Lower lobe of right lung (tissue), 2 donors: ENCODE measurements at regions not wholly inside any gene's neighbourhood (a gene's known extent, or its start where the extent isn't known, plus 50 kb on each side); places are given as distances from the start of the nearest gene placed in this dataset.

ENCODE experiments used
- ATAC-seq, 2 donors: fragments of 200-7000 bp; cut with Tn5 transposase; one replicate each; pipeline ENCODE4 v1.9.1; 2020 to 2022; ENCODE audit warnings: mild to moderate bottlenecking in 2 of 2, moderate library complexity in 2 of 2
- DNase-seq: peaks from one replicate; pipeline ENCODE4 v3.0.0-alpha.2; 2020
- H3K27ac ChIP-seq: fragments of 200-600 bp; one replicate; pipeline ENCODE4 v1.8.0; 2022
- H3K27me3 ChIP-seq: fragments of 200-600 bp; one replicate; pipeline ENCODE4 v1.8.0; 2022; ENCODE audit warnings: low read depth
- H3K36me3 ChIP-seq: fragments of 200-600 bp; one replicate; pipeline ENCODE4 v1.8.0; 2022; ENCODE audit warnings: mild to moderate bottlenecking
- H3K4me1 ChIP-seq: fragments of 200-600 bp; one replicate; pipeline ENCODE4 v1.8.0; 2022
- H3K4me3 ChIP-seq: fragments of 200-600 bp; one replicate; pipeline ENCODE4 v1.8.0; 2022; ENCODE audit warnings: mild to moderate bottlenecking
- H3K9me3 ChIP-seq: fragments of 200-600 bp; one replicate; pipeline ENCODE4 v1.8.0; 2022
- intact Hi-C: fragments of 100-400 bp; cut with DNase I; formaldehyde crosslinking; loops from one replicate; pipeline ENCODE4 v1.11.0; 2022
- TF ChIP-seq, protein P1 (sequence below): fragments of 200-600 bp; IDR thresholded peaks from one replicate; pipeline ENCODE4 v1.8.0; 2022; ENCODE audit warnings: antibody characterized with exemption, mild to moderate bottlenecking
- donor health status: DM: no; HTN: yes; CAD: no; lungs with severe emphysema.

GRCh38 chr6:126873351-126873750, 245.1 kb upstream of the RSPO3 start:
- DNase-seq (no peak), ATAC-seq (no peak)
- Histone ChIP-seq H3K4me3 (no peak overlapping the region), H3K36me3 (no peaks in the 10 kb centered on the region), H3K27me3 (no peaks in the 10 kb centered on the region), H3K4me1 (no peaks in the 10 kb centered on the region), H3K27ac (no peak overlapping the region), H3K9me3 (no peaks in the 10 kb centered on the region)
- TF ChIP-seq, protein P1, sequence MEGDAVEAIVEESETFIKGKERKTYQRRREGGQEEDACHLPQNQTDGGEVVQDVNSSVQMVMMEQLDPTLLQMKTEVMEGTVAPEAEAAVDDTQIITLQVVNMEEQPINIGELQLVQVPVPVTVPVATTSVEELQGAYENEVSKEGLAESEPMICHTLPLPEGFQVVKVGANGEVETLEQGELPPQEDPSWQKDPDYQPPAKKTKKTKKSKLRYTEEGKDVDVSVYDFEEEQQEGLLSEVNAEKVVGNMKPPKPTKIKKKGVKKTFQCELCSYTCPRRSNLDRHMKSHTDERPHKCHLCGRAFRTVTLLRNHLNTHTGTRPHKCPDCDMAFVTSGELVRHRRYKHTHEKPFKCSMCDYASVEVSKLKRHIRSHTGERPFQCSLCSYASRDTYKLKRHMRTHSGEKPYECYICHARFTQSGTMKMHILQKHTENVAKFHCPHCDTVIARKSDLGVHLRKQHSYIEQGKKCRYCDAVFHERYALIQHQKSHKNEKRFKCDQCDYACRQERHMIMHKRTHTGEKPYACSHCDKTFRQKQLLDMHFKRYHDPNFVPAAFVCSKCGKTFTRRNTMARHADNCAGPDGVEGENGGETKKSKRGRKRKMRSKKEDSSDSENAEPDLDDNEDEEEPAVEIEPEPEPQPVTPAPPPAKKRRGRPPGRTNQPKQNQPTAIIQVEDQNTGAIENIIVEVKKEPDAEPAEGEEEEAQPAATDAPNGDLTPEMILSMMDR = no peak
- intact Hi-C loops = no loop called here

DNA sequence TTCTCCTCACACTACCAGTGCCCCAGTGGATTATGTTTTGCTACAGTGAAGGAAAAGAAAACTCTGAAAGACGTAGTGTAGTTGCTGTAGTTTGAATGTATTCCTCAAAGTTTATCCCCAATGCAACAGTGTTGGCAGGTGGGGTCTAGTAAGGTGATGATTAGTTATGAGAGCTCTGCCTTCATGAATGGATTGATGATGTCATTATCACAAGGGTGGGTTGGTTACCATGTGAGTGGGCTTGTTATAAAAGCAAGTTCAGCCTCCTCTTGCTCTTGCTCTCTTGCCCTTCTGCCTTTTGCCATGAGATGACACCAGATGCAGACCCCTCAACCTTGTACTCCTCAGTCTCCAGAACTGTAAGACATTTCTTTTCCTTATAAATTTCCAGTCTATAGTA, 244.7 kb upstream of the RSPO3 start:
- no peak overlapping the region for H3K4me3 ChIP-seq
- no peaks in the 10 kb centered on the region for H3K4me1 ChIP-seq
- no peak overlapping the region for H3K27ac ChIP-seq
- H3K9me3 ChIP-seq = no peaks in the 10 kb centered on the region
- ATAC-seq (no peak), DNase-seq (no peak)
- no peaks in the 10 kb centered on the region for H3K27me3 ChIP-seq
- intact Hi-C loops = no loop called here
- no peaks in the 10 kb centered on the region for H3K36me3 ChIP-seq
- TF ChIP-seq, protein P1 = no peak

DNA sequence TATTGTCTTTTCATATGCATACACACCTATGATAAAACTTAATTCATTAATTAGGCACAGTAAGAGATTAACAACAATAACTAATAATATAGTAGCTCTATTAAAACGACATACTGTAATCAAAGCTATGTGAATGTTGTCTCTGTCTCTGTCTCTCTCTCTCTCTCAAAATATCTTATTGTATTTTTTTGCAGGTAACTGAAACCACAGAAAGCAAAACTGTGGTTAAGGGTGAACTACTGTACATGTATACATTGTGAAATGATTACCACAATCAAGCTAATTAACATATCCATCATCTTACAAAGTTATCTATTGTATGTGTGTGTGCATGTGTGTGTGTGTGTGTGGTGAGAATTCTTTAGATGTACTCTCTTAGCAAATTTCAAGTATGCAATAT, 242.0 kb upstream of the RSPO3 start:
- TF ChIP-seq, protein P1 = no peak
- no peaks in the 10 kb centered on the region for H3K4me1 ChIP-seq
- intact Hi-C loops = no loop called here
- H3K27ac ChIP-seq = no peak overlapping the region
- DNase-seq (no peak), ATAC-seq (no peak)
- H3K9me3 ChIP-seq = no peaks in the 10 kb centered on the region
- H3K36me3 ChIP-seq = no peaks in the 10 kb centered on the region
- no peaks in the 10 kb centered on the region for H3K27me3 ChIP-seq
- H3K4me3 ChIP-seq = no peak overlapping the region

GRCh38 chr6:126880964-126881363, 237.5 kb upstream of the RSPO3 start:
- TF ChIP-seq, protein P1 = no peak
- ATAC-seq = no peak
- no peaks in the 10 kb centered on the region for H3K9me3 ChIP-seq
- no peaks in the 10 kb centered on the region for H3K36me3 ChIP-seq
- no peak overlapping the region for H3K4me3 ChIP-seq
- DNase-seq = no peak
- intact Hi-C loops = no loop called here
- no peak overlapping the region for H3K27ac ChIP-seq
- H3K4me1 ChIP-seq = no peaks in the 10 kb centered on the region
- H3K27me3 ChIP-seq = no peaks in the 10 kb centered on the region

DNA sequence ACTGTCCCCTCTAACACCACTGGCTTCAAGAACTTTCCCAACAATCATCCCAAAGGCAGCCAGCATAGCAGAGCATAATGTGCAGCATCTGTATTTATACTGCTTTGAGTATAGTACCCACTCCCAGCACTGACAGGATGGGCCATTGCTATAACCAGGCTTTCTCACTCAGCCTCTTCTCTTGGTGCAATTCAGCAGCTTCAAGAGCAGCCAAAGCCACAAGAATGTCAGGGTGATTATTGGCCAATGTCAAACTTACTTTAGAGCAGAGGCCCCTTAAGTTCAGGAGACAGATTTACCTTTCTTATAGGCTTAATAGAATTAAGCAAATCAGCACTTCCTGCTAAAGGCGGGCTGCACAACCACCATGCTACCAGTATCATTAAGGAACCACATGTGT, 232.4 kb upstream of the RSPO3 start:
- Histone ChIP-seq H3K27ac (no peak overlapping the region), H3K4me3 (no peak overlapping the region), H3K27me3 (no peaks in the 10 kb centered on the region), H3K4me1 (no peaks in the 10 kb centered on the region), H3K9me3 (no peaks in the 10 kb centered on the region), H3K36me3 (no peaks in the 10 kb centered on the region)
- DNase-seq (no peak), ATAC-seq (no peak)
- TF ChIP-seq, protein P1 = no peak
- intact Hi-C loops = no loop called here
